ENCODE measurements at regions not wholly inside any gene's neighbourhood (a gene's known extent, or its start where the extent isn't known, plus 50 kb on each side); places are given as distances from the start of the nearest gene placed in this dataset.
A peak's percentile ranks its signal among the peaks of the same experiment; 100 is the strongest.
"Not testable (repeated sequence)": the region's sequence is repeated elsewhere in the genome, so short reads cannot be mapped to it uniquely, and the experiment has no call there.

DNA sequence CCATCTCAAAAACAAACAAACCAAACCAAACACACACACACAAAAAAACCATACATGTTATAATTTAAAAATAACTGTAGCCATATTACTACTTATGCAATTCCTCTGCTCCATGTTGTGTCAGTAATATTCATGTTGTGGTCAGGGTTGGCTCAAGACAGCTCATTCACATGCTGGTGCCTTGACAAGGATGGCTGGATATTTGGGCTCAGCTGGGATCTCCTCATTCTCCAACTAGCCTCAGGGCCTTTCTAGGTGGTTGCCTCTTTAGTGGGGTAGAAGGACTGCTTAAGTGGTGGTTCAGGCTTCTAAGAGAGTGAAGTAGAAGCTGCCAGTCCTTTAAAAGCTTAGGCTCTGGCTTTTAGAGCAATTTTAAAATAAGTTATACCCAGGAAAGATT, 189.3 kb downstream of the ADRA2A start:
- DNase-seq (ENCODE audit: low spot score): no peak

DNA sequence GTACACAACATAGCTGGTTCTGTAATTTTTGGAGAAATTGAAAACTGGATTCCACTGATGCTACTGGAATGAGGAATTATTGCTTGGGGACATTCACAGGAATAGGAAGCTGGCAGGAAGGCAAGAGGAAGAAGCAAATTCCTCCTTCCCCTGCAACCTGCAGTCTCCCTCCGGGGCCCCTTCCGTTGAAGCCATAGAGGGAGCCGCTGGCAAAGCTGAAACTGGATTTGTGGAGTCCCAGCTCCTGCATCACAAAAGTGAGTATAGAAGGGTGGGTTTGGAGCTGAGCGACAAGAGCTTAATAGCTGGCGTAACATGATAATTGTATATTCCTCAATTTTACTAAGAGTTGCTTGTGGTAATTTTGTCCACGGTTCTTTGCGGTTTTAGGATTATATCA, 190.8 kb downstream of the ADRA2A start:
- DNase-seq (ENCODE audit: low spot score): no peak

DNA sequence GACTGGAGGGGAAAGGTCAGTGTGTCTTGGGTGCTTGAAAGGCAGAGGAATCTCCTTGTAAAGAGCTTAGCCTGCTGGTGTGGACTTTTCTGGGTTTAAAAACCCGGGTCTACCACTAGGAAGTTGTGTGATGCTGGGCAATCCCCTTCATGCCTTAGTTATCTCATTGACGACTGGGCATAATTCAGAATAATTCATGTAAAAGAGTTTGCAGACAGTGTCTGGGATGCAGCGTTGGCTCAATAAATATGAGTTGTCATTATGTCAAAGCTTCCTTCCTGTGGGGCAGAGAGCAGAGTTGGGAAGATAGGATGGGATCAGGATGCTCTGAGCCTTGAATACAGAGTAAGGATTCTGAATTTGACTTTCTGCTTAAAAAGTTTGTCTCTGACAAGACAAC, 196.4 kb downstream of the ADRA2A start:
- no peak for DNase-seq (ENCODE audit: low spot score)

DNA sequence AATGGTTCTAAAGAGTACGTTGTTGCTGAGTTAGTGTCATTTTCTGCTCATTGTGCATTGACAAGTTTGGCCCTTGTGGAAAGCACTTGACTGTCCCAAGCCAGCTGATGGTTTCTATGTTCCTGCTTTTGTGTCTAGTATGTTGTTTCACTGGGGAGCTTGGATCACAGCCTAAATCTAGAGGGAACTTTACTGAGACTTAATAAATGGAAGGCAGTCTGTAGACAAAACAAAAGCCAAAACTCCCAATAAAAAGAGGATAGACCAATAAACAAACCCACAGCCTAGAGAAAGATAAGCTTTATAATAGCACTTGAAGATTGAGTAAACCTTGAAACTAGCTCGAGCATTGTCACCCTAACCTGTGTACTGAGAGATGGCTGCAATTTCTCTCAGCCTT, 196.8 kb downstream of the ADRA2A start:
- DNase-seq (ENCODE audit: low spot score): no peak

DNA sequence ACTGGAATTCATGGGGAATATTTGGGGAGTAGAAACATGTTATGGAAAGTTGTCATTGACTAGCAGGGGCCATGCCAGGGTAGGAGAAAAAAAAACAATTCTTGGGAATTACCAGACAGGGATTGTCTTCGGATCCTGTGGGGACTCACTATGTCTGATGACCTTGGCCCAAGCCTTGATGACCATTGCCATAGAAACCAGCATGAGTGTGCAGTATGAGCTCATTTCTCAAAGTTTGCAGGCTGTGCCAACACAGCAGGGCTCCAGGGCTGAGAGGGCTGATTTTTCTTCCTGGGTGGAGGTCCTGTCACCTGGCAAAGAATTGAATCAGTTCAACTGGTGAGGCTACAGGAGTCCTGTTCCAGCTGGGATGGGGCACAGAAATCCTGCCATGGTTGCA, 198.3 kb downstream of the ADRA2A start:
- no peak for DNase-seq (ENCODE audit: low spot score)

DNA sequence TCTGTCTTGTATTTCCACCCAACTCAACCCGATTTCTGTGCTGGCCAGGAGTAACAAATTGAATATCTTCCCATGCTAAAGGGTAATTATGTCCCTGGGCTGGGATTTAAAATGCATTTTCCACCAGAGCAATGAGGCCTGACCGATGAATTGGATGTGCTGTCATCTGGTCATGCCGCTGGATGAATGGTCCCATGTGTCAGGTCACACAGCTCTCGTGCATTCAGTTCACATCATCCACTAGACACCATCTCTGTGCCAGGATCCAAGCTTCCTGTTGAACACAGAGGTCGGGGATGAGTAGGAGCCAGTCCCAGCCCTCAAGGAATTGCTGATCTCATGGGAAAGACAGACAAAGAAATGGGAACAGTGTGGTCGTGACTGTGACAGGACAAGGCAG, 200.8 kb downstream of the ADRA2A start:
- no peak for DNase-seq (ENCODE audit: low spot score)

DNA sequence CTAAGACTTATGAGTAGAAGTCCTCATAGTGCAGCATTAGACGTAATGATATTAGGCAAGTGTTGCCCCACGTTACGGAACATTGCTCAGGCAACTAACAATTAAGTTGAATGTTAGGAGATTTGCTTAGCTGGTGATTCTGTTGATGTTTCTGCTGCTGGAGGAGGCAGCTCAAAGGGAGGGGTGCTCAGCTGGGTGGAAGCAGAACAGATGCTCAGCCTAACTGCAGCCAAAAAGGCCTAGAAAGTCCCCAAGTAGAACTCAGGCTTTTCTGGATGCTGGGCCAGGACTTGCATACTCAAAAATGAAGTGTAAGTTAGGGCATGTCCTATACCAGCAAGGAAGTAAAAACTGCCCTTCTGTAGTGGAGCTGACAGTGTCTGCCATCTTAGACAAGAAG, 201.4 kb downstream of the ADRA2A start:
- DNase-seq (ENCODE audit: low spot score): no peak

DNA sequence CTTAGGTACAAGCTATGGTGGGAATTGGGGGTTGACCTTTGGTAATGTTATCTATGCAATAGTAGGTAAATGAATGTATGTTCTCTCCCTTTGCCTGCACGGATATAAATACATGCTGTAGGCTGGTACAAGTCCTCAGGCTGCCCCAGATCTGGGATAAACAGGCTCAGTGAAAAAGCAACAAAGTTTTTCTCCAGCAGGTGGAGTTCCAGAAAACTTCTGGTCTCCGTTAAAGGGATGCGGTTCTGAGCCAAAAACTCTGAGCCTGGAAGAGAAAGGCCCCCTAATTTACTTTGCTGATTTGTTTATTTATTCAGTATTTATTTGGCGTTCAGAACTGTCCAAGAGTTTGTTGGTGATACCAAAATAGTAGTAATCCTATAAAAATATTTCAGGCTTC, 204.7 kb downstream of the ADRA2A start:
- DNase-seq (ENCODE audit: low spot score): no peak

DNA sequence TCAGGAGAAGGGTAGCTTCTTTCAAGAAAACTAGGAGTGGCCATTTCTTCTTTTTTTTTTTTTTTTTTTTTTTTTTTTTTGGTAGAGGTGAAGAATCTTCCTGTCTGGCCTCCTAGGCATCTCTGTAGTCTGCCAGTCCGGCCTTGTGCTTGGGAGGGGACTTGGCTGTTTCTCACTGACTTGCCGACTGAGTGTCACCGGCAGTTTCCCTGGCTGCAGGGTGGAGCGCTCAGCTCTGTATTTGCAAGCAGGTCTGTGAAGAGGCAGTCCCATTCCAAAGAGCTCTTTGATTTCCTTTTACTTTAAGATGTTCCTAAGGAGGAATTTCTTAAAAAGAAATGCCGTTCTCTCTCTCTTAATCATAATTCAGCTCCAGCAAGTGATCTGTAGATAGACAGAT, 212.6 kb downstream of the ADRA2A start:
- DNase-seq (ENCODE audit: low spot score): no peak

DNA sequence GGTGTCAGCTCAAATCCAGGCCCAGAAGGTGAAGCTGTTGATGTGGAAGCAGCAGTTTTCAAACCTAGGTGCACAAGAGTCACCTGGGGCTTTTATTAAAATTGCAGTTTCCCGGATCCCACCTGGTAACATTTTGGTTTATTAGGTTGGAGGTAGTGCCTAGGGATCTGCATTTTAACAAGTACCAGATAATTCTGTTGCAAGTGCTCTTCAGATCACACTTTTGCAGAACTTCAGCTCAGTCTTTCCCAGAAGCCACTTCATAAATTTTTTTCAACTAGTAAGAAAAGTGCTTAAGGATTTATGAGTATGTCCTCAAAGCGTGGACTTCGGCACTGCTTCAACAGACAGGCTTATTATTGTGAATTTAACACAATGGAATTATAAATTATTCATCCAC, 213.8 kb downstream of the ADRA2A start:
- no peak for DNase-seq (ENCODE audit: low spot score)

DNA sequence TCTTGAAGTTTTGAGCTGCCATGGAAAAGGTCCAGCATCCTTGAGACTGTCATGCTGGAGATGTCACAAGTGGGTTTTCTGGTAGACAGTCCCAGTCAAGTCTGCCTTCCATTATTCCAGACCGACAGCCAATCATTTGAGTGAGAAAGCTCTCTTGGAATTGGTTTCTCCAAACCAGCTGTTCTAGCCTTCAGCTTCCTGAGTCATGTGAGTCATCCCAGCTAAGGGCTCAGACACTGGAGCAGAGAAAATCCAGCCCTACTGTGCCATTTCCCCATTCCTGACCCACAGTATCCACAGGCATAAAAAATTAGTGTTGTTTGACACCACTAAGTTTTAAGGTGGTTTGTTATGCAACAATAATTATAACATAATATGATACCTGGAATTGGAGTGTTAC, 219.0 kb downstream of the ADRA2A start:
- DNase-seq (ENCODE audit: low spot score): no peak

DNA sequence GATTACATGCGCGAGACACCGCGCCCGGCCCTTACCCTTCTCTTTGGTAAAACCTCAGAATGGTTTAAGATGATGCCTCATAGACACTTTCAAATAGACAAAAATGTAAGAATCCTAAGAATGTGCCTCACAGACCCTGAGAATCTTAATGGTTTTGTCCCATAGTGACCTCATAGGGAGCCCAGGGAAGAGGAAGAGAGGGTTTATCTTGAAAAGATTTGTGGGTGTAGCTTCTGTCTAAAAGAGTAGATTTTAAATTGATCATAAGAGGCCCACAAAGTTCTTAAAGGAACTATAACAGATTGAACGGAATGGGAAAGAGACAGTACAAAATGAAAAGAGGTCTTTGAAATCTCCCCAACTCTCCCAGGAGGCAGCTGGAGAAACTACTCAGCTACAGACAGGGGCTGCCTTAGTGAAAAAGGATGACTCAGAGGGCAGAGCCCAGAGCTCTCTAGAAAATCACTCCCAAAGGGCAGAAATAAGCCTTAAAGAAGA, 220.6 kb downstream of the ADRA2A start:
- DNase-seq (ENCODE audit: low spot score): peak; percentile 64

DNA sequence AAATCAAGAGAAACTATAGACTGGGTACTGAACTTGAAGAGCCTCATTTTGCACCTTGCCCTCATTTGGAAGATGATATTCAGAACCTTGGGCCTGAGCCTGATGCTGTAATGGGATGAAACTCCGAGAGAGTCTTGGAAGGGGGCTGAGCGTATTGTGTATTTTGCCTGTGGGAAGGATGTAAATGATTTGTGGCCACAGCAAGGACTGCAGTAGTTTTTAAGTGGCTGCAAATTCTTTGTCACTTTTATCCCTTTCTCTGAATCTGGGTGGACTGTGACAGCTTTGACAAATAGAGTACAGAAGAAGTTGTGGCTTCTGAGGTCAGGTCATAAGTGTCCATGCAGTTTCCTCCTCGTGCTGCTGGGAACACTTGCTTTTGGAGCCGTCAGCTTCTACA, 221.2 kb downstream of the ADRA2A start:
- no peak for DNase-seq (ENCODE audit: low spot score)

DNA sequence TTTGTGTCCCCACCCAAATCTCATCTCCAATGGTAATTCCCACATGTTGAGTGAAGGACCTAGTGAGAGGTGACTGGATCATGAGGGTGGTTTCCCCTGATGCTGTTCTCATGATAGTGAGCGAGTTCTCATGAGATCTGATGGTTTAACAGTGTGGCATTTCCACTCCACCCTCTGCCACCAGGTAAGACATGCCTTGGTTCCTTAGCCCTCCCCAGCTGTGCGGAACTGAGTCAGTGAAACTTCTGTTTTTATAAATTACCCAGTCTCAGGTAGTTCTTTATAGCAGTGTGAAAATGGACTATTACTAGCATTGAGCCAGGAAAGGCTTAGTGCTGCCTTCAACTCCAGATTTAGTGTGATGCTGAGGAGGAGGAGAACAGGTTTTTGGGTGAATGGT, 222.2 kb downstream of the ADRA2A start:
- no peak for DNase-seq (ENCODE audit: low spot score)

DNA sequence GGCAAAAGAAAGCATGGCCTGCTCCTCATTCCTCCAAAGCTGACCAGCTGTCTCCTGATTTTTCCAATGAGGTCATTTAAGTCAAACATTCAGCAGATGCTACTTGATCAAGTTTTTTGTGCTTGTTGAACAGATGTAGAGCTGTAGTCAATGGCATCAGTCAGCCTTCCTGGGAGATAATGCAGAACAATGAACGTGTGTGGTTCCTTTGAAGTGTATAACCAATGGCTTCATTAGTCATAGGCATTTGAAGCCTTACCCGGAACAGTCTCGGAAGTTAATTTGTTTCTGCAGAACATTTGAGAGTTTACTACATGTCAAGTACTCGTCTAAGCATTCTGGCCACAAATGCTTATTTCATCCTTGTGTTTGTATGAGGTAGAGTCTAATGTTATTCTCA, 227.1 kb downstream of the ADRA2A start:
- DNase-seq (ENCODE audit: low spot score): no peak

DNA sequence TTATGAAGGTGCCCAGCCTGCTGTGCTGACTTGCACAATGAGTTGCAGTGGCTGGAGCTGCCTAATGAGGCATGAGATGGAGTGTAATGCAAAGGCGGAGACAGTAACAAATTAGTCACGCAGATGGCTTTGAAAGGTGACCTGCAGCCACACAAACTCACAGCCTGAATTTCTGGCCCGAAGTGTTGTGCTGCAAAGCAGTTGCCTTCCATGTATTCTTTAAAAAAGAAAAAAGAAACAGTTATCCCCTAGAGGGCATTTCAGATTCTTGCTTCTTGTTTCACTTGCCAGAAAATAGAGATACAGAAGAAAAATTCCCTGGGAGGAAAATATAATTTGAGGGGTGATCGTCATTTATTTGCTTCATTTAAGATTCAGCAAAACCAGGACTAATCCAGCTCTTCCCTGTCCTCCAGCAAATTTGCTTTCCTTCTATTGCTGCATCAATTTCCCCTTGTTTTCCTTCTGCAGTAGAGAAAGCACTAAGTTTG, 239.9 kb downstream of the ADRA2A start:
- DNase-seq (ENCODE audit: low spot score): no peak

DNA sequence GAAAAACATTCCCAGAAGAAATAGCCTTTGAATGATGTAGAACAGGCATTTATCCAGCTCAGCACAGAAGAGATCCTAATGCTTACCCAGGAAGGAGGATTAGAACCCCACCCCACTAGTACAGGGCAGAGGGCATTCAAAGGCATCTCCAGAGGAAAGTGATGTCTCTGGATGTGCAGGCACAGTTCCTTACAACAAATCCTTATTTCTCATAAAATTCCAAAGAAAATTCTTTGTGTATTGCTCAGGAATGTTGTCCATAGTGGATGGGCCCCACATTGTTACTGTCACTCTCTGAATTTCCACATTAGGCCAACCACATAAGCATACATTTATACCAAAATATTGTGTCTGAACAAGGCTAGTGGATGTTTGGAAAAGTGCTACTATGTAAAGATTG, 243.0 kb downstream of the ADRA2A start:
- DNase-seq (ENCODE audit: low spot score): no peak

DNA sequence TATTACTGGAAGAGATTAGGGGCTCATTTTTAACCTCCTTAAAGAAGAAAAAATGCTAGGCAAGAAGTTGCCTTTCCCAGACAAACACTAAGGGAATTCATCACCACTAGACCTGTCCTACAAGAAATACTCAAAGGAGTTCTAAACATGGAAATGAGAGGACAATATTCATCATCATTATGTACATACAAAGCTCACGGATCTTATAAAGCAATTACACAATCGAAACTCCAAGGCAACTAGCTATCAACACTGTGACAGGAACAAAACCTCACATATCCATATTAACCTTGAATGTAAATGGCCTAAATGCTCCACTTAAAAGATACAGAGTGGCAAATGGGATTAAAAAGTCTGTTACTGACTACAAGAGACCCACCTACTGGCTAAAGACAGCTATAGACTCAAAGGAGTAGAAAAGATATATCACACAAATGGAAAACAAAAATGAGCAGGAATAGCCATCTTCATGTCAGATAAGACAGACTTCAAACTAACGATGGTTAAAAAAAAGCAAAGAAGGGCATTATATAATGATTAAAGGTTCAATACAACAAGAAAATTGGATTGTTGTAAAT, 246.6 kb downstream of the ADRA2A start:
- no peak for DNase-seq (ENCODE audit: low spot score)

DNA sequence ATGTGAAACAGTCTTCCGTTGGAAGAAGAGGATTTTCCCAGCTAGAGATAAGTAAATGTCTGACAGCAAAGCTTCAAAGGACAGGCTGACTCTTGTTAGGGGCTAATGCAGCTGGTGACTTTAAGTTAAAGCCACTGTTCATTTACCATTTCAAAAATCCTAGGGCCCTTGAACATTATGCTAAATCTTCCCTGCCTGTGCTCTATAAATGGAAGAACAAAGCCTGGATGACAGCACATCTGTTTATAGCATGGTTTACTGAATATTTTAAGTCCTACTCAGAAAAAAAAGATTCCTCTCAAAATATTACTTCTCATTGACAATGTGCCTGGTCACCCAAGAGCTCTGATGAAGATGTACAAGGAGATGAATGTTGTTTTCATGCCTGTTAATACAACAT, 255.3 kb downstream of the ADRA2A start:
- DNase-seq (ENCODE audit: low spot score): not testable (repeated sequence)

DNA sequence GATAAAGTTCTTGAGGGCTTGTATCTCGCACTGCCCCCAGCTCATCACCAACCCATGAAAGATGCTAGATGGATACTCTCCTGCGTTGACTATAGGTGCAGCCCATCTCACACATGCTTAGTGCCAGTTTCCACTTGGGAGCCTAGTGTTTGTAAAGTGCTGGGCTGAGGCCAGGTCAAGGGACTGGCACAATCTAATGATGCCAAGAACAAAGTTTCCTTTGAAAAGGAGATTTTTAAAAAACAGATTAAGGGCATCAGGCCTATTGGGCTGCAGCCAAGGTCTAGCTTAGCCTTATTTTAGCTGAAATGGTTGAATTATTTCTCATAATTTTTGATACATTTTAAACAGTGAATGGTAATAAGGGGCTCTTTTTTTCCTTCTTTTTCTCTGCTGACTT, 259.0 kb downstream of the ADRA2A start:
- DNase-seq (ENCODE audit: low spot score): no peak

DNA sequence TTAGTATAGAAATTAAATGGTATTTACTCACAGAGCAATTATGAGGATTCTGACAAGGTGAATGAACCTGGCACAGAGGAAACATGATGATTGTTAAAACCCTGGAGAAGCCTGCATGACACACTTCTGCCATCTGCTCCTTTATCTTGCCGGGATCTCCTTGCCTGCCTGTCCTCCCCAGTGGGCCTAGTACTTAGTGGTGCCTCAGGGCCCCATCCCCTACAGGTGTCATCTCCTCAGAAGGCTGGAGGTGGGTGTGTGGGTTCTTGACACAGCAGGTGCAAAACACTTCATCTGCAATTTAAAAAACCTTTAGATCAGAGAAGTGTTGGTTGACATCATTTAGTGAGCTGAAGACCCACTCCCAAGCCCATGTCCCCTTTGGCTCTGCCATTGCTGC, 261.2 kb downstream of the ADRA2A start:
- no peak for DNase-seq (ENCODE audit: low spot score)

DNA sequence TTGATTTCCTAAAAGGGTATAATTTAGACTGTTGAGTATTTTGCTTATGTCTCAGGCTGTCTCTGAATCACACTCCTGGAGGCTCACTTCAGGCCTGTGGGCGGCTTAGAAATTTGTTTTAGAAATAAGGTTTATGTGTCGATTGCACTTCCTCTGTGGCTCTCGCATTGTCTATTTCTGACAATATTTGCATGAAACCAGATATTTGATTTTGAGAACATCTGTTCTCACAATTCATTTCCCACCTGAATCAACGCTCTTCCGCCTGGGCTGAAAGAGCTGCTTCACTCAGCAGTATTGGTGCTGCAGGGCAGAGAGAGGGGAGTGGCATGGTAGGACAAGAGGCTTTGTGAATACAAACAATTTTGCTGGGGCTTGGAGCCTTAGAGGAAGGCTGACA, 262.0 kb downstream of the ADRA2A start:
- DNase-seq (ENCODE audit: low spot score): no peak

DNA sequence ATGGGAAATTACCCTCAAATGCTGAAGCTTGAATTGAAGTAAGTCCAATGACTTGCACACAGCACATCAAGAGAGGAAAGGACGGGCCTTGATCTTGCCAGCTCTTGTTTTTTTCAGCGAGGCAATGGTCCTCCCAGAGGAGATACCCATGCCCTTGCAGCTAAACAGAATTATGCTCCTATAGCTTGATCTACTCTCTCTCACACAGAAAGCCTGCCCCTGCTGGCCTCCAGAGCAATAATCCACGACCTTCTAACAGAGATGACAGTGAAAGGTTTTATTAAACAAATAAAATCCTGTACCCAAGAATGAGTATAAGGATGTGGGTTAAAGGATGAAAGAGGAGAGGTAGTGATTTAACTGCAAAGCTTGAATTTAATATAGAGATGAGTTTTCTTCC, 268.0 kb downstream of the ADRA2A start:
- no peak for DNase-seq (ENCODE audit: low spot score)

DNA sequence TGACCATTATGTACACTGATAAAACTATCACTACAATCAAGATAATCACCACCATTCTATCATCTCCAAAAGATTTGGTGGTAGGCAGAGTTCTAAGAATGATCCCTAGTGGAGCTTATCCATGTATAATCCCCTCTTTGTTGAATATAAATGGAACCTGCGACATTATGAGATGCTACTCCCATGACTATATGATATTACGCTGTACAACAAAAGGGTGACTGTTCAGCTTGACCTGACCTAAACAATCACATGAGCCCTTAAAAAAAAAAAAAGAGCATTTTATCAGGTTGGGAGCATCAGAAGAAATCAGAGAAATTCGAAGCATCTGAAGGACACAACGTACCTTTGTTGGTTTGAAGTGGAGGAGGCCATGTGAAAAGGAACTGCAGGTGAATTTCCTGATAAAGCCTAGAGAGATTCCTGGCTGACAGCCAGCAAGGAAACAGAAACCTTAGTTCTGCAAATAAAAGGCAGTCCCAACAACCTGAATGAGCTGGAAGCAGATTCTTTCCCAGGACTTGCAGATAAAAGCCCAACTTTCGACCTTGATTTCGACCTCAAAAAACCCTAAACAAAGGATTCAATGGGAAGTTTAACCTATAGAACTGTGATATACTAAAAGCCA, 270.7 kb downstream of the ADRA2A start:
- DNase-seq (ENCODE audit: low spot score): peak; percentile 83
